Liver (tissue), 8 donors: ENCODE measurements at regions not wholly inside any gene's neighbourhood (a gene's known extent, or its start where the extent isn't known, plus 50 kb on each side); places are given as distances from the start of the nearest gene placed in this dataset.

Source experiments
- DNase-seq: peaks from one replicate; pipeline ENCODE4 v3.0.0-alpha.2; 2017; ENCODE audit warnings: low spot score
- H3K27ac ChIP-seq, 2 donors: one replicate each; pipeline ENCODE4 v1.7.0; 2013; ENCODE audit warnings: inconsistent platforms in 2 of 2, low read length in 2 of 2, control low read depth in 1 of 2, low read depth in 1 of 2, mild to moderate bottlenecking in 1 of 2
- H3K27me3 ChIP-seq, 4 donors: one replicate each; pipeline versions ENCODE4 v1.6.1 to v1.7.0; 2013; ENCODE audit warnings: low read length in 3 of 4, inconsistent platforms in 1 of 4, mild to moderate bottlenecking in 1 of 4, moderate library complexity in 1 of 4; ENCODE audit not compliant: control insufficient read depth in 4 of 4, insufficient read depth in 4 of 4
- H3K36me3 ChIP-seq, 4 donors: one replicate each; pipeline versions ENCODE4 v1.6.1 to v1.7.0; 2013; ENCODE audit warnings: low read length in 3 of 4, mild to moderate bottlenecking in 3 of 4, low read depth in 1 of 4, moderate library complexity in 1 of 4; ENCODE audit not compliant: control insufficient read depth in 4 of 4, insufficient read depth in 3 of 4
- H3K4me1 ChIP-seq, 4 donors: one replicate each; pipeline versions ENCODE4 v1.6.1 to v1.7.0; 2013; ENCODE audit warnings: low read length in 3 of 4, mild to moderate bottlenecking in 3 of 4, moderate library complexity in 1 of 4; ENCODE audit not compliant: control insufficient read depth in 4 of 4, insufficient read depth in 4 of 4
- H3K4me3 ChIP-seq, 3 donors: one replicate each; pipeline versions ENCODE4 v1.6.1 to v1.7.0; 2013; ENCODE audit warnings: low read length in 3 of 3, control low read depth in 1 of 3, low read depth in 1 of 3, mild to moderate bottlenecking in 1 of 3
- H3K9ac ChIP-seq, 2 donors: one replicate each; pipeline ENCODE4 v1.7.0; 2013; ENCODE audit warnings: low read length in 2 of 2, mild to moderate bottlenecking in 2 of 2, moderate library complexity in 2 of 2, control low read depth in 1 of 2, low read depth in 1 of 2
- H3K9me3 ChIP-seq, 4 donors: one replicate each; pipeline versions ENCODE4 v1.6.1 to v1.7.0; 2013; ENCODE audit warnings: low read length in 3 of 4; ENCODE audit not compliant: control insufficient read depth in 4 of 4
- ATF3 ChIP-seq: IDR thresholded peaks from 2 replicates; pipeline ENCODE4 v1.6.1; 2016; ENCODE audit warnings: antibody characterized with exemption
- EGR1 ChIP-seq, 2 donors: IDR thresholded peaks; 2 replicates each; pipeline ENCODE4 v1.6.1; 2016 to 2018; ENCODE audit warnings: antibody characterized with exemption in 2 of 2, low read depth in 2 of 2
- FOXA1 ChIP-seq: IDR thresholded peaks from 2 replicates; pipeline ENCODE4 v1.6.1; 2016; ENCODE audit warnings: antibody characterized with exemption
- HNF4A ChIP-seq, 2 donors: conservative IDR thresholded peaks; 2 replicates each; pipeline ENCODE4 v1.6.1; 2016; ENCODE audit warnings: antibody characterized with exemption in 2 of 2, mild to moderate bottlenecking in 2 of 2
- HNF4G ChIP-seq: IDR thresholded peaks from 2 replicates; pipeline ENCODE4 v1.6.1; 2016; ENCODE audit warnings: antibody characterized with exemption
- JUND ChIP-seq, 2 donors: IDR thresholded peaks; 2 replicates each; pipeline ENCODE4 v1.6.1; 2016; ENCODE audit warnings: antibody characterized with exemption in 2 of 2
- NR2F2 ChIP-seq: IDR thresholded peaks from 2 replicates; pipeline ENCODE4 v1.6.1; 2016; ENCODE audit warnings: antibody characterized with exemption
- RAD21 ChIP-seq, 2 donors: IDR thresholded peaks; 2 replicates each; pipeline ENCODE4 v1.6.1; 2016; ENCODE audit warnings: antibody characterized with exemption in 2 of 2, mild to moderate bottlenecking in 2 of 2
- RXRA ChIP-seq, 2 donors: IDR thresholded peaks; 2 replicates each; pipeline ENCODE4 v1.6.1; 2017 to 2018; ENCODE audit warnings: antibody characterized with exemption in 2 of 2, mild to moderate bottlenecking in 1 of 2
- SP1 ChIP-seq: IDR thresholded peaks from 2 replicates; pipeline ENCODE4 v1.6.1; 2018; ENCODE audit warnings: antibody characterized with exemption, mild to moderate bottlenecking
- TAF1 ChIP-seq: conservative IDR thresholded peaks from 2 replicates; pipeline ENCODE4 v1.6.1; 2016; ENCODE audit warnings: antibody characterized with exemption, mild to moderate bottlenecking
- YY1 ChIP-seq: IDR thresholded peaks from 2 replicates; pipeline ENCODE4 v1.6.1; 2016; ENCODE audit warnings: antibody characterized with exemption, mild to moderate bottlenecking
- WGBS: extraction: QIAGEN DNeasy Blood & Tissue Kit; methylation state at CpG from one replicate; pipeline ENCODE4 v1.1.7; 2013; 5-methylcytosine and 5-hydroxymethylcytosine counted together
- TF ChIP-seq, protein P1 (sequence below): fragments of 150-350 bp; IDR thresholded peaks from 2 replicates; pipeline ENCODE4 v1.5.1; 2017; ENCODE audit warnings: improper control_type of control experiment, low read depth, low read length; ENCODE audit not compliant: missing input control
- TF ChIP-seq, protein P2 (sequence below): IDR thresholded peaks from 2 replicates; pipeline ENCODE4 v1.6.1; 2016; ENCODE audit warnings: antibody characterized with exemption, mild to moderate bottlenecking
- TF ChIP-seq, protein P3 (sequence below): IDR thresholded peaks from 2 replicates; pipeline ENCODE4 v1.6.1; 2016; ENCODE audit warnings: antibody characterized with exemption
- donor health status: healthy.
- donor health status: healthy.
- donor health status: healthy.
- donor health status: healthy.
- donor health status: healthy.

GRCh38 chr18:70822117-70822516 is 533.3 kb downstream of the SOCS6 start:
- Histone ChIP-seq H3K27ac (no peak overlapping the region), H3K36me3 (no peaks in the 10 kb centered on the region), H3K9me3 (peaks cover 0 to 6% (median 1%) of the 10 kb centered on the region in 4 donors), H3K4me3 (no peak overlapping the region), H3K9ac (no peak overlapping the region), H3K27me3 (no peaks in the 10 kb centered on the region), H3K4me1 (no peaks in the 10 kb centered on the region)
- DNase-seq, result no peak
- 17% methylated on average over 3 of the region's 3 CpGs for WGBS
- TF ChIP-seq TAF1 (no peak), NR2F2 (no peak), HNF4A (conservative IDR thresholded peaks at IDR 0.05) (no peak), YY1 (no peak), RXRA (IDR thresholded peaks at IDR 0.05) (no peak), EGR1 (IDR thresholded peaks at IDR 0.05; ENCODE audit: low read depth in 2 of 2) (no peak), ATF3 (no peak), SP1 (no peak), HNF4G (no peak), JUND (IDR thresholded peaks at IDR 0.05) (no peak), RAD21 (IDR thresholded peaks at IDR 0.05) (no peak), FOXA1 (no peak)
- TF ChIP-seq, protein P1, sequence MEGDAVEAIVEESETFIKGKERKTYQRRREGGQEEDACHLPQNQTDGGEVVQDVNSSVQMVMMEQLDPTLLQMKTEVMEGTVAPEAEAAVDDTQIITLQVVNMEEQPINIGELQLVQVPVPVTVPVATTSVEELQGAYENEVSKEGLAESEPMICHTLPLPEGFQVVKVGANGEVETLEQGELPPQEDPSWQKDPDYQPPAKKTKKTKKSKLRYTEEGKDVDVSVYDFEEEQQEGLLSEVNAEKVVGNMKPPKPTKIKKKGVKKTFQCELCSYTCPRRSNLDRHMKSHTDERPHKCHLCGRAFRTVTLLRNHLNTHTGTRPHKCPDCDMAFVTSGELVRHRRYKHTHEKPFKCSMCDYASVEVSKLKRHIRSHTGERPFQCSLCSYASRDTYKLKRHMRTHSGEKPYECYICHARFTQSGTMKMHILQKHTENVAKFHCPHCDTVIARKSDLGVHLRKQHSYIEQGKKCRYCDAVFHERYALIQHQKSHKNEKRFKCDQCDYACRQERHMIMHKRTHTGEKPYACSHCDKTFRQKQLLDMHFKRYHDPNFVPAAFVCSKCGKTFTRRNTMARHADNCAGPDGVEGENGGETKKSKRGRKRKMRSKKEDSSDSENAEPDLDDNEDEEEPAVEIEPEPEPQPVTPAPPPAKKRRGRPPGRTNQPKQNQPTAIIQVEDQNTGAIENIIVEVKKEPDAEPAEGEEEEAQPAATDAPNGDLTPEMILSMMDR, result no peak
- TF ChIP-seq, protein P2, sequence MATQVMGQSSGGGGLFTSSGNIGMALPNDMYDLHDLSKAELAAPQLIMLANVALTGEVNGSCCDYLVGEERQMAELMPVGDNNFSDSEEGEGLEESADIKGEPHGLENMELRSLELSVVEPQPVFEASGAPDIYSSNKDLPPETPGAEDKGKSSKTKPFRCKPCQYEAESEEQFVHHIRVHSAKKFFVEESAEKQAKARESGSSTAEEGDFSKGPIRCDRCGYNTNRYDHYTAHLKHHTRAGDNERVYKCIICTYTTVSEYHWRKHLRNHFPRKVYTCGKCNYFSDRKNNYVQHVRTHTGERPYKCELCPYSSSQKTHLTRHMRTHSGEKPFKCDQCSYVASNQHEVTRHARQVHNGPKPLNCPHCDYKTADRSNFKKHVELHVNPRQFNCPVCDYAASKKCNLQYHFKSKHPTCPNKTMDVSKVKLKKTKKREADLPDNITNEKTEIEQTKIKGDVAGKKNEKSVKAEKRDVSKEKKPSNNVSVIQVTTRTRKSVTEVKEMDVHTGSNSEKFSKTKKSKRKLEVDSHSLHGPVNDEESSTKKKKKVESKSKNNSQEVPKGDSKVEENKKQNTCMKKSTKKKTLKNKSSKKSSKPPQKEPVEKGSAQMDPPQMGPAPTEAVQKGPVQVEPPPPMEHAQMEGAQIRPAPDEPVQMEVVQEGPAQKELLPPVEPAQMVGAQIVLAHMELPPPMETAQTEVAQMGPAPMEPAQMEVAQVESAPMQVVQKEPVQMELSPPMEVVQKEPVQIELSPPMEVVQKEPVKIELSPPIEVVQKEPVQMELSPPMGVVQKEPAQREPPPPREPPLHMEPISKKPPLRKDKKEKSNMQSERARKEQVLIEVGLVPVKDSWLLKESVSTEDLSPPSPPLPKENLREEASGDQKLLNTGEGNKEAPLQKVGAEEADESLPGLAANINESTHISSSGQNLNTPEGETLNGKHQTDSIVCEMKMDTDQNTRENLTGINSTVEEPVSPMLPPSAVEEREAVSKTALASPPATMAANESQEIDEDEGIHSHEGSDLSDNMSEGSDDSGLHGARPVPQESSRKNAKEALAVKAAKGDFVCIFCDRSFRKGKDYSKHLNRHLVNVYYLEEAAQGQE, result no peak
- TF ChIP-seq, protein P3, sequence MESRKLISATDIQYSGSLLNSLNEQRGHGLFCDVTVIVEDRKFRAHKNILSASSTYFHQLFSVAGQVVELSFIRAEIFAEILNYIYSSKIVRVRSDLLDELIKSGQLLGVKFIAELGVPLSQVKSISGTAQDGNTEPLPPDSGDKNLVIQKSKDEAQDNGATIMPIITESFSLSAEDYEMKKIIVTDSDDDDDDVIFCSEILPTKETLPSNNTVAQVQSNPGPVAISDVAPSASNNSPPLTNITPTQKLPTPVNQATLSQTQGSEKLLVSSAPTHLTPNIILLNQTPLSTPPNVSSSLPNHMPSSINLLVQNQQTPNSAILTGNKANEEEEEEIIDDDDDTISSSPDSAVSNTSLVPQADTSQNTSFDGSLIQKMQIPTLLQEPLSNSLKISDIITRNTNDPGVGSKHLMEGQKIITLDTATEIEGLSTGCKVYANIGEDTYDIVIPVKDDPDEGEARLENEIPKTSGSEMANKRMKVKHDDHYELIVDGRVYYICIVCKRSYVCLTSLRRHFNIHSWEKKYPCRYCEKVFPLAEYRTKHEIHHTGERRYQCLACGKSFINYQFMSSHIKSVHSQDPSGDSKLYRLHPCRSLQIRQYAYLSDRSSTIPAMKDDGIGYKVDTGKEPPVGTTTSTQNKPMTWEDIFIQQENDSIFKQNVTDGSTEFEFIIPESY, result no peak

GRCh38 chr18:70808481-70809056 is 519.7 kb downstream of the SOCS6 start:
- H3K4me3 ChIP-seq, result no peak overlapping the region
- no peak overlapping the region for H3K9ac ChIP-seq
- WGBS, result 65% methylated on average over 8 of the region's 8 CpGs
- TF ChIP-seq, protein P2, result no peak
- TF ChIP-seq, protein P3, result no peak
- no peak for TF ChIP-seq RXRA (IDR thresholded peaks at IDR 0.05)
- no peaks in the 10 kb centered on the region for H3K36me3 ChIP-seq
- no peak overlapping the region for H3K27ac ChIP-seq
- H3K4me1 ChIP-seq, result no peaks in the 10 kb centered on the region
- no peaks in the 10 kb centered on the region for H3K9me3 ChIP-seq
- no peaks in the 10 kb centered on the region for H3K27me3 ChIP-seq
- DNase-seq, result no peak
